ENCODE measurements at regions not wholly inside any gene's neighbourhood (a gene's known extent, or its start where the extent isn't known, plus 50 kb on each side); places are given as distances from the start of the nearest gene placed in this dataset.

DNA sequence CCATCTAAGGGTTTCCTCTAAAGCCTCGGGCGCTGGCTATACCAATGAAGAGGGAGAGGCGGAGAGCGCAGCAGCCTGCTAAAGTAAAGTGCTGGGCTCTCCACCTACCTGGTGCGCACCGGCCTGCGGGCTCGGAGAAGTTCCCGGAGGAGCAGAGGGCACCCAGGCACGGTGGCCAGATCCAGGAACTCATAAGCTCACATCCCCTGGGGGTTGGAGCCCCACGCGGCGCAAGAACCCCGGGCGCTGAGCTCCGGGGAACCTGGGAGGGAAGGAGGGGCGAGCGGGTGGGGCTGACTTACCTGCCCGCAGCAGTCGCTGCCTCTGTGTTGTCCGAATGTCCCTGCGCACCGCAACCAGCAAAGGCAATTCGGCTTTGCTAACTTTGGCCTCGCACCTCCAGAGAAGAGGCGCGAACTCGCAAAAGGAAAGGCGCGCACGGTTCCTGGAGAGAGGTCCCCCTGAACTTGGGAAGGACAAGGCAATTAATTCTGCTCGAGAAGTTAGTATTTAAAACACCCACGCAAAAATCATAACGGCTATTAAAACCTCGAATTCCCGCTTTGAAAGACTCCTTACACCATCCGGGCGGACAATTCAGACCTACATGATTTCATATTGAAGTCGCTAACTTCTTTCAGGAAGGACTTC is 127.6 kb upstream of the C11orf58 start:
- H3K4me3 ChIP-seq (ENCODE audit: low read depth, low read length, poor library complexity, severe bottlenecking) = no peak overlapping the region
- no peaks in the 10 kb centered on the region for H3K4me1 ChIP-seq (ENCODE audit: insufficient read depth, low read length, severe bottlenecking)
- H3K27me3 ChIP-seq (ENCODE audit: insufficient read depth, low read length) = no peaks in the 10 kb centered on the region
- no peak overlapping the region for H3K9ac ChIP-seq (ENCODE audit: low read length)
- TF ChIP-seq, protein P1, sequence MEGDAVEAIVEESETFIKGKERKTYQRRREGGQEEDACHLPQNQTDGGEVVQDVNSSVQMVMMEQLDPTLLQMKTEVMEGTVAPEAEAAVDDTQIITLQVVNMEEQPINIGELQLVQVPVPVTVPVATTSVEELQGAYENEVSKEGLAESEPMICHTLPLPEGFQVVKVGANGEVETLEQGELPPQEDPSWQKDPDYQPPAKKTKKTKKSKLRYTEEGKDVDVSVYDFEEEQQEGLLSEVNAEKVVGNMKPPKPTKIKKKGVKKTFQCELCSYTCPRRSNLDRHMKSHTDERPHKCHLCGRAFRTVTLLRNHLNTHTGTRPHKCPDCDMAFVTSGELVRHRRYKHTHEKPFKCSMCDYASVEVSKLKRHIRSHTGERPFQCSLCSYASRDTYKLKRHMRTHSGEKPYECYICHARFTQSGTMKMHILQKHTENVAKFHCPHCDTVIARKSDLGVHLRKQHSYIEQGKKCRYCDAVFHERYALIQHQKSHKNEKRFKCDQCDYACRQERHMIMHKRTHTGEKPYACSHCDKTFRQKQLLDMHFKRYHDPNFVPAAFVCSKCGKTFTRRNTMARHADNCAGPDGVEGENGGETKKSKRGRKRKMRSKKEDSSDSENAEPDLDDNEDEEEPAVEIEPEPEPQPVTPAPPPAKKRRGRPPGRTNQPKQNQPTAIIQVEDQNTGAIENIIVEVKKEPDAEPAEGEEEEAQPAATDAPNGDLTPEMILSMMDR (IDR thresholded peaks at IDR 0.05; ENCODE audit: low read length) = no peak
- TF ChIP-seq EZH2 (IDR thresholded peaks at IDR 0.05; ENCODE audit: borderline replicate concordance, low read length) = no peak
- H3F3A ChIP-seq (ENCODE audit: insufficient read depth, low read length) = no peaks in the 10 kb centered on the region
- no peaks in the 10 kb centered on the region for H3K9me2 ChIP-seq (ENCODE audit: low read depth, low read length)
- no peak overlapping the region for H3K27ac ChIP-seq (ENCODE audit: low read depth, low read length, poor library complexity, severe bottlenecking)
- H3K9me3 ChIP-seq (ENCODE audit: low read length) = no peaks in the 10 kb centered on the region
- H3K4me2 ChIP-seq (ENCODE audit: low read length) = no peak overlapping the region
- H2AFZ ChIP-seq (ENCODE audit: low read length) = no peak overlapping the region
- H3K79me2 ChIP-seq (ENCODE audit: insufficient read depth, low read length) = no peaks in the 10 kb centered on the region
- no peaks in the 10 kb centered on the region for H4K20me1 ChIP-seq (ENCODE audit: insufficient read depth, low read length)
- no peaks in the 10 kb centered on the region for H3K36me3 ChIP-seq (ENCODE audit: insufficient read depth, low read length)

DNA sequence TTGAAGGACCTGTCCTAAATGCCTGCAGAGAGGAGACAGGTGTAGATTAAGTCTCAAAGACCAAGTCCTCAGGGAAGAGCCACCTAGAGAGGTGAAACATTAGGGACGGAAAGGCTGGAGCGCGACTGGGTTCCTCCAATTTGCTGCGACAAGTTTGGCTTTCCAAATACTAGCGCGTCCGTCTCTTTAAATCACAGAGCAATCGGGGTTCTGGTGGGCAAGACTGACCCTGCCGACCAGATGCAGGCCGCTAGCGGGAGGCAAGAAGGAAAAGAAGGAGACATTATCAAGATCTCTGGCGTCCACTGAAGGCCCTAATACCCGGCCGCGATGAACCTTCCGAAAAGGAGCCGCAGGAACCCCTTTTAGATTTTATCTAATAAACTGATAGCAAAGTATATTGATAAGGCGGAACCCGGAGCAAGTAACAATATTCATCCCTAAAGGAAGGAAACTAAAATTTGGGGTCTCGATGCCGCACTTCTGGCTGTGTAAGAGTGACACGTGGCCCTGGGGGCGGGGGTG is 128.2 kb upstream of the C11orf58 start:
- Histone ChIP-seq H3K4me1 (ENCODE audit: insufficient read depth, low read length, severe bottlenecking) (no peaks in the 10 kb centered on the region), H3K27me3 (ENCODE audit: insufficient read depth, low read length) (no peaks in the 10 kb centered on the region), H3K27ac (ENCODE audit: low read depth, low read length, poor library complexity, severe bottlenecking) (no peak overlapping the region), H3F3A (ENCODE audit: insufficient read depth, low read length) (no peaks in the 10 kb centered on the region), H3K9me2 (ENCODE audit: low read depth, low read length) (no peaks in the 10 kb centered on the region), H3K9me3 (ENCODE audit: low read length) (no peaks in the 10 kb centered on the region), H4K20me1 (ENCODE audit: insufficient read depth, low read length) (no peaks in the 10 kb centered on the region), H2AFZ (ENCODE audit: low read length) (no peak overlapping the region), H3K4me2 (ENCODE audit: low read length) (no peak overlapping the region), H3K79me2 (ENCODE audit: insufficient read depth, low read length) (no peaks in the 10 kb centered on the region), H3K9ac (ENCODE audit: low read length) (no peak overlapping the region), H3K36me3 (ENCODE audit: insufficient read depth, low read length) (no peaks in the 10 kb centered on the region), H3K4me3 (ENCODE audit: low read depth, low read length, poor library complexity, severe bottlenecking) (no peak overlapping the region)
- TF ChIP-seq, protein P1 (IDR thresholded peaks at IDR 0.05; ENCODE audit: low read length) = no peak
- no peak for TF ChIP-seq EZH2 (IDR thresholded peaks at IDR 0.05; ENCODE audit: borderline replicate concordance, low read length)

GRCh38 chr11:16609769-16610168 is 128.7 kb upstream of the C11orf58 start:
- H3K9me2 ChIP-seq (ENCODE audit: low read depth, low read length) = no peaks in the 10 kb centered on the region
- no peak overlapping the region for H3K4me3 ChIP-seq (ENCODE audit: low read depth, low read length, poor library complexity, severe bottlenecking)
- no peaks in the 10 kb centered on the region for H3K79me2 ChIP-seq (ENCODE audit: insufficient read depth, low read length)
- no peaks in the 10 kb centered on the region for H3K36me3 ChIP-seq (ENCODE audit: insufficient read depth, low read length)
- no peak overlapping the region for H2AFZ ChIP-seq (ENCODE audit: low read length)
- H3K9ac ChIP-seq (ENCODE audit: low read length) = no peak overlapping the region
- H3K9me3 ChIP-seq (ENCODE audit: low read length) = no peaks in the 10 kb centered on the region
- H4K20me1 ChIP-seq (ENCODE audit: insufficient read depth, low read length) = no peaks in the 10 kb centered on the region
- no peak overlapping the region for H3K27ac ChIP-seq (ENCODE audit: low read depth, low read length, poor library complexity, severe bottlenecking)
- no peak overlapping the region for H3K4me2 ChIP-seq (ENCODE audit: low read length)
- no peaks in the 10 kb centered on the region for H3K27me3 ChIP-seq (ENCODE audit: insufficient read depth, low read length)
- H3F3A ChIP-seq (ENCODE audit: insufficient read depth, low read length) = no peaks in the 10 kb centered on the region
- H3K4me1 ChIP-seq (ENCODE audit: insufficient read depth, low read length, severe bottlenecking) = no peaks in the 10 kb centered on the region
- no peak for TF ChIP-seq EZH2 (IDR thresholded peaks at IDR 0.05; ENCODE audit: borderline replicate concordance, low read length)
- TF ChIP-seq, protein P1 (IDR thresholded peaks at IDR 0.05; ENCODE audit: low read length) = no peak

Data from OCI-LY1 (cell line).